Naive thymus-derived CD4-positive, alpha-beta T cell (primary cell): ENCODE measurements at regions not wholly inside any gene's neighbourhood (a gene's known extent, or its start where the extent isn't known, plus 50 kb on each side); places are given as distances from the start of the nearest gene placed in this dataset.
"Not testable (repeated sequence)": the region's sequence is repeated elsewhere in the genome, so short reads cannot be mapped to it uniquely, and the experiment has no call there.

Experiments
- ATAC-seq: fragments of 150-1000 bp; cut with Tn5 transposase; 2 replicates; pipeline ENCODE4 v1.10.0; 2021; ENCODE audit warnings: mild to moderate bottlenecking, moderate library complexity
- CTCF ChIA-PET: fragments of 350-600 bp; sonication (Branson Sonifier 250); formaldehyde crosslinking; loops from one replicate; lab custom pipeline; 2021; ENCODE audit warnings: antibody characterized with exemption; lab: Charles Lee
- POLR2A ChIA-PET: fragments of 350-600 bp; sonication (Branson Sonifier 250); formaldehyde crosslinking; loops from one replicate; lab custom pipeline; 2021; ENCODE audit warnings: antibody characterized with exemption, inconsistent platforms; lab: Charles Lee
- DNase-seq, 9 donors: peaks; one replicate each; pipeline versions ENCODE4 v3.0.0 to v3.0.0-alpha.2; 2020 to 2022; ENCODE audit warnings: mixed read lengths in 1 of 9
- H3K27ac ChIP-seq: one replicate; pipeline ENCODE4 v1.7.0; 2013; ENCODE audit warnings: mild to moderate bottlenecking, low read depth, low read length, moderate library complexity
- H3K27me3 ChIP-seq, 2 donors: one replicate each; pipeline ENCODE4 v1.7.0; 2013; ENCODE audit warnings: low read length in 2 of 2, mild to moderate bottlenecking in 2 of 2, moderate library complexity in 2 of 2; ENCODE audit not compliant: control insufficient read depth in 2 of 2, insufficient read depth in 2 of 2
- H3K36me3 ChIP-seq, 3 experiments: 1 replicate in 2 of 3; 2 replicates in 1 of 3; pipeline ENCODE4 v1.7.0; 2013; ENCODE audit warnings: low read length in 3 of 3, mild to moderate bottlenecking in 3 of 3, moderate library complexity in 1 of 3; ENCODE audit not compliant: insufficient read depth in 3 of 3, control insufficient read depth in 2 of 3
- H3K4me1 ChIP-seq, 2 donors: one replicate each; pipeline ENCODE4 v1.7.0; 2013; ENCODE audit warnings: low read length in 2 of 2, mild to moderate bottlenecking in 2 of 2, moderate library complexity in 1 of 2; ENCODE audit not compliant: control insufficient read depth in 2 of 2, insufficient read depth in 2 of 2
- H3K4me3 ChIP-seq: 2 replicates; pipeline ENCODE4 v1.7.0; 2013; ENCODE audit warnings: mild to moderate bottlenecking, low read length
- H3K9me3 ChIP-seq, 3 experiments: 1 replicate in 2 of 3; 2 replicates in 1 of 3; pipeline ENCODE4 v1.7.0; 2013; ENCODE audit warnings: low read length in 3 of 3; ENCODE audit not compliant: control insufficient read depth in 2 of 3
- H3K27ac Mint-ChIP-seq, 9 donors: one replicate each; pipeline ENCODE4 v1.8.0; 2020 to 2022; ENCODE audit warnings: mixed read lengths in 9 of 9, mild to moderate bottlenecking in 8 of 9, moderate library complexity in 5 of 9, inconsistent platforms in 2 of 9
- H3K27me3 Mint-ChIP-seq, 5 donors: one replicate each; pipeline ENCODE4 v1.8.0; 2021 to 2022; ENCODE audit warnings: mixed read lengths in 5 of 5, mild to moderate bottlenecking in 1 of 5
- H3K36me3 Mint-ChIP-seq, 5 donors: one replicate each; pipeline ENCODE4 v1.8.0; 2020 to 2022; ENCODE audit warnings: mixed read lengths in 5 of 5, mild to moderate bottlenecking in 3 of 5, inconsistent platforms in 1 of 5
- H3K4me1 Mint-ChIP-seq, 7 donors: one replicate each; pipeline ENCODE4 v1.8.0; 2020 to 2022; ENCODE audit warnings: mixed read lengths in 7 of 7, mild to moderate bottlenecking in 3 of 7, inconsistent platforms in 1 of 7
- H3K4me3 Mint-ChIP-seq, 10 donors: one replicate each; pipeline ENCODE4 v1.8.0; 2020 to 2022; ENCODE audit warnings: mild to moderate bottlenecking in 10 of 10, mixed read lengths in 10 of 10, moderate library complexity in 6 of 10, inconsistent platforms in 2 of 10
- H3K9me3 Mint-ChIP-seq, 11 donors: one replicate each; pipeline ENCODE4 v1.8.0; 2020 to 2022; ENCODE audit warnings: mixed read lengths in 11 of 11, mild to moderate bottlenecking in 4 of 11, inconsistent platforms in 1 of 11, moderate library complexity in 1 of 11
- intact Hi-C, 2 donors: fragments of 100-400 bp; cut with micrococcal nuclease; formaldehyde crosslinking; loops; one replicate each; pipeline ENCODE4 v1.15.1; 2023

DNA sequence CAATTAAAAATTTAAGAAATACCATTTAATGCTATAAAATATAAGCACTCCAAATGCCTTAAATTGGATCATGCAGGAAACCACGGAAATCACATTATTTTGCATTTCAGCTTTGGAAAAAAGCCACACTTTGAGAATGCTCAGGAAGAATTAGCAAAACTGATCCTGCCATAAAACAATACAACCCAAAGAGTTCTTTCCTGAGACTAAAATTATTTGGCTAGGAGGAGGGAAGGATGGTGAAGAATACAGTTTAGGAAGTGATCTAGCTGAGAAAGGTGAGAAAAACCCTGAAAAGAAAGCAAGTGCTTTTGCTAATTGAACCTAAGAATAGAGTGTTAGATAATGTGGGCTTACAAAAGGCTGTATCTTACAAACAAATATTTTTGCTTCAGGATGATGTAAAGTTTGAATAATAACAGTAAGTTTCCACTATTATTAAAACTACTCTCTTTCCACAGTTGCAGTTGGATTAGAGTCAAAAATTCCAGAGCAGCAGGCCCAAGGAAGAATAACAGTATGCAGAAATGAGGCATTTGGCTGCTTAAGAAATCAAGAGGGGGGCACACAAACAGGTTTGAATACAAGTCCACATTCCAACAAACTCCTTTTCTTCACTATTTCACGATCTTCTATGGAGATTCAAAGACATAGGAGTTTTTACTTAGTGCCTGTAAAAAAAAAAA lies 565.4 kb downstream of the RFPL4B start:
- CTCF ChIA-PET, result no interaction called here

GRCh38 chr6:112919744-112920143 lies 572.6 kb downstream of the RFPL4B start:
- POLR2A ChIA-PET, H3K4me3 Mint-ChIP-seq, H3K27me3 Mint-ChIP-seq, H3K36me3 Mint-ChIP-seq, H3K4me3 ChIP-seq, CTCF ChIA-PET, H3K36me3 ChIP-seq, H3K4me1 Mint-ChIP-seq, H3K27ac Mint-ChIP-seq, H3K27ac ChIP-seq, ATAC-seq, H3K9me3 ChIP-seq, DNase-seq, intact Hi-C loops, H3K27me3 ChIP-seq, H3K4me1 ChIP-seq: not testable (repeated sequence)
- H3K9me3 Mint-ChIP-seq, result peaks cover 0 to 17% (median 3%) of the 10 kb centered on the region in 11 donors

More for the DNA sequence above, 565.4 kb downstream of the RFPL4B start:
- no peaks in the 10 kb centered on the region for H3K27me3 ChIP-seq
- POLR2A ChIA-PET, result no interaction called here
- peaks cover 0 to 3% (median 0%) of the 10 kb centered on the region in 5 donors for H3K36me3 Mint-ChIP-seq
- no peaks in the 10 kb centered on the region for H3K4me1 Mint-ChIP-seq
- H3K4me1 ChIP-seq, result no peaks in the 10 kb centered on the region
- no peak for ATAC-seq
- no peak overlapping the region for H3K4me3 Mint-ChIP-seq
- peaks cover 0 to 10% (median 0%) of the 10 kb centered on the region in 11 donors for H3K9me3 Mint-ChIP-seq
- H3K27ac Mint-ChIP-seq, result no peak overlapping the region
- H3K36me3 ChIP-seq, result no peaks in the 10 kb centered on the region
- no peaks in the 10 kb centered on the region for H3K9me3 ChIP-seq
- H3K27me3 Mint-ChIP-seq, result no peaks in the 10 kb centered on the region
- DNase-seq, result no peak
- H3K27ac ChIP-seq, result no peak overlapping the region
- intact Hi-C loops, result no loop called here
- no peak overlapping the region for H3K4me3 ChIP-seq

DNA sequence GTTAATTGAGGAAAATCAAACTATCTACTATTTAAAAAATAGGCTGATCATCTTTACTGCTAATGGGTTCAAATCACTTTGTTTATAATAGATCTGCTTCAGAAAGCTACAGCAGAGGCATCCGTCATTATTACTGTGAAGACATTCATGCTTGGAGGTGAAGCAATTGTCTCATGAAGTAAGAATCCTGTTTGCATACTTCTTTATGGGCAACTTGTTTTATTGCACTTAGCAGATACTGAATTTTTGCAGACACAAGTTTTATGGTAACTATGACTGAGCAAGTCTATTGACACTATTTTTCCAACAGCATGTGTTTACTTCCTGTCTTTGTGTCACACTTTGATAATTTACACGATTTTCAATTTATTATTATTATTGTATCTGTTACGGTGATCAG lies 573.9 kb downstream of the RFPL4B start:
- no peaks in the 10 kb centered on the region for H3K27me3 ChIP-seq
- ChIA-PET POLR2A (no interaction called here), CTCF (no interaction called here)
- ATAC-seq, result no peak
- H3K27ac ChIP-seq, result no peak overlapping the region
- no peak overlapping the region for H3K4me3 ChIP-seq
- Mint-ChIP-seq H3K9me3 (peaks cover 0 to 17% (median 3%) of the 10 kb centered on the region in 11 donors), H3K27me3 (no peaks in the 10 kb centered on the region), H3K27ac (no peak overlapping the region), H3K4me1 (no peaks in the 10 kb centered on the region), H3K36me3 (no peaks in the 10 kb centered on the region), H3K4me3 (no peak overlapping the region)
- no peak for DNase-seq
- no peaks in the 10 kb centered on the region for H3K9me3 ChIP-seq
- H3K4me1 ChIP-seq, result no peaks in the 10 kb centered on the region
- no peaks in the 10 kb centered on the region for H3K36me3 ChIP-seq
- intact Hi-C loops, result no loop called here

- no peak overlapping the region for H3K27ac ChIP-seq
- POLR2A ChIA-PET, result no interaction called here
- H3K36me3 ChIP-seq, result no peaks in the 10 kb centered on the region
- Mint-ChIP-seq H3K9me3 (peaks cover 0 to 17% (median 5%) of the 10 kb centered on the region in 11 donors), H3K27me3 (no peaks in the 10 kb centered on the region), H3K36me3 (no peaks in the 10 kb centered on the region), H3K27ac (no peak overlapping the region), H3K4me3 (no peak overlapping the region), H3K4me1 (no peaks in the 10 kb centered on the region)
- CTCF ChIA-PET, result no interaction called here
- DNase-seq (no peak), ATAC-seq (no peak)
- no peak overlapping the region for H3K4me3 ChIP-seq
- no peaks in the 10 kb centered on the region for H3K4me1 ChIP-seq
- intact Hi-C loops, result no loop called here
- H3K9me3 ChIP-seq, result no peaks in the 10 kb centered on the region
- no peaks in the 10 kb centered on the region for H3K27me3 ChIP-seq
These were observed 576.9 kb downstream of the RFPL4B start for GRCh38 chr6:112923940-112924587.

GRCh38 chr6:112925702-112926101 lies 578.6 kb downstream of the RFPL4B start:
- no peak overlapping the region for H3K27ac ChIP-seq
- CTCF ChIA-PET, result no interaction called here
- Mint-ChIP-seq H3K4me3 (no peak overlapping the region), H3K9me3 (peaks cover 0 to 16% (median 3%) of the 10 kb centered on the region in 11 donors), H3K36me3 (no peaks in the 10 kb centered on the region), H3K27me3 (no peaks in the 10 kb centered on the region), H3K4me1 (no peaks in the 10 kb centered on the region), H3K27ac (no peak overlapping the region)
- POLR2A ChIA-PET, result no interaction called here
- intact Hi-C loops, result no loop called here
- no peaks in the 10 kb centered on the region for H3K4me1 ChIP-seq
- DNase-seq (no peak), ATAC-seq (no peak)
- H3K27me3 ChIP-seq, result no peaks in the 10 kb centered on the region
- H3K9me3 ChIP-seq, result no peaks in the 10 kb centered on the region
- H3K4me3 ChIP-seq, result no peak overlapping the region
- no peaks in the 10 kb centered on the region for H3K36me3 ChIP-seq

DNA sequence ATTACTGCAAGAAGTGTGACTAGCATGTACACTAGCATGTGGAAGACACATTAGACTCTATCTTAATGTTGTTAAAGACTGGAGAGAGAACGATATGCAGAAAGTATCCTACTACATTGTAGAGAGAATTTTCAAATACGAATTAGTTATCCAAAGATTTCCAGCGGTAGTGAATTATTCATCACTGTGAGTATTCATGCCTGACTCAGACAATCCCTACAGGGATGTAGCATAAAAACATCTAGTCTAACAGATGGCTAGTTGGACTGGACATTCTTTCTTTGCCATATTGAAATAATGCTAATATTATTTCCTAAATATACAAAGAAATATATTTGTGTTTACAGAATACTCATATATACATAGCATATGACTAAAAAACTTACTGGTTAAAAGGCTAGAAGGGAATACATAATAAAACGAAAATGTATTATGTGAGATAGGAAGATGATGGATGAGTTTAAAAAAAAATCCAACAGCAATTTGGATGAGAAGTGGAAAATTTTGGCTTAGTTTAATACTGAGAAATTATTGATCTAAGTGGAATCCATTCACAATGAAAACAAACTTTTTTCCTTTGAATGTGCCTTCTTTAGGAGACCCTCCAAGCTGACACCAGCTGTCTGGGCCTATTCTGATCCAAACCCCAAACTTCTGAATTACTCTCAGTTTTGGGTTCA lies 580.7 kb downstream of the RFPL4B start:
- H3K4me1 Mint-ChIP-seq, result no peaks in the 10 kb centered on the region
- Histone ChIP-seq H3K9me3 (no peaks in the 10 kb centered on the region), H3K27me3 (no peaks in the 10 kb centered on the region), H3K4me1 (no peaks in the 10 kb centered on the region), H3K4me3 (no peak overlapping the region), H3K27ac (no peak overlapping the region), H3K36me3 (no peaks in the 10 kb centered on the region)
- no peak overlapping the region for H3K27ac Mint-ChIP-seq
- POLR2A ChIA-PET, result no interaction called here
- no peaks in the 10 kb centered on the region for H3K36me3 Mint-ChIP-seq
- no peak overlapping the region for H3K4me3 Mint-ChIP-seq
- H3K9me3 Mint-ChIP-seq, result peaks cover 0 to 11% (median 4%) of the 10 kb centered on the region in 11 donors
- CTCF ChIA-PET, result no interaction called here
- DNase-seq, result no peak
- H3K27me3 Mint-ChIP-seq, result no peaks in the 10 kb centered on the region
- no peak for ATAC-seq
- intact Hi-C loops, result no loop called here
